ENCODE measurements at regions not wholly inside any gene's neighbourhood (a gene's known extent, or its start where the extent isn't known, plus 50 kb on each side); places are given as distances from the start of the nearest gene placed in this dataset.

DNA sequence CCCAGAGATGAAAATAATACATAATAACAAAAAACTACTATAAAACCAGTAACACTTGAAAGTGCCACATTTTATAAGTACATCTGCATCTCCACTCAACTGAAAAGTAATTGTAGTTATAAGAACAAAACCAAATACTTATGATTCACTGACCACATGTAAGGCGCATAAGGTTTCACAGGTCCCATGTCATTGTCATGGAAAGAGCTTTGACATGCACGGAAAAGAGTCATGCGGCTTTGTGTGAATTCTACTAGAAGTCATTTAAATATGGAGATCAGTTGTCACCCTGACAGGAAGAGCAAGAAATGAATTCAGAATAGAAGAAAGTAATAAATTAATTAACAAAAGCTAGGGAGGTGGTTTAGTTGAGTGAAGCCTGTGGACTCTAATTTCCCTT lies 459.1 kb downstream of the CDH2 start:
- H3K27ac Mint-ChIP-seq = no peak overlapping the region
- Histone ChIP-seq H3K4me3 (replicated peaks in 1 of 3; ENCODE audit: low read depth in 2 of 3, low read length in 3 of 3) (no peak overlapping the region), H3K27me3 (ENCODE audit: control insufficient read depth in 2 of 2, insufficient read depth in 2 of 2, low read length in 2 of 2) (no peaks in the 10 kb centered on the region), H2AFZ (ENCODE audit: insufficient read depth, low read depth, low read length, poor library complexity, severe bottlenecking) (no peak overlapping the region), H3K36me3 (replicated peaks in 1 of 2; ENCODE audit: control insufficient read depth in 1 of 2, insufficient read depth in 2 of 2, low read length in 2 of 2) (no peaks in the 10 kb centered on the region), H3K4me1 (ENCODE audit: control insufficient read depth in 1 of 2, insufficient read depth in 2 of 2, low read length in 2 of 2) (no peaks in the 10 kb centered on the region), H3K4me2 (replicated peaks; ENCODE audit: extremely low read depth, low read length, poor library complexity, severe bottlenecking) (no peak overlapping the region), H3K79me2 (ENCODE audit: insufficient read depth, low read length) (no peaks in the 10 kb centered on the region), H3K9me3 (replicated peaks in 1 of 2; ENCODE audit: control insufficient read depth in 1 of 2, insufficient read depth in 1 of 2, low read length in 2 of 2) (peaks cover 7 to 10% of the 10 kb centered on the region in 2 donors), H4K20me1 (ENCODE audit: insufficient read depth, low read length) (no peaks in the 10 kb centered on the region), H3K27ac (ENCODE audit: low read depth in 1 of 2, low read length in 2 of 2) (no peak overlapping the region), H3K9ac (ENCODE audit: insufficient read depth, low read length, poor library complexity, severe bottlenecking) (no peak overlapping the region)
- intact Hi-C loops (cut with micrococcal nuclease) = no loop called here
- peaks cover 0 to 8% (median 0%) of the 10 kb centered on the region in 7 donors for H3K9me3 Mint-ChIP-seq
- TF ChIP-seq, protein P1, sequence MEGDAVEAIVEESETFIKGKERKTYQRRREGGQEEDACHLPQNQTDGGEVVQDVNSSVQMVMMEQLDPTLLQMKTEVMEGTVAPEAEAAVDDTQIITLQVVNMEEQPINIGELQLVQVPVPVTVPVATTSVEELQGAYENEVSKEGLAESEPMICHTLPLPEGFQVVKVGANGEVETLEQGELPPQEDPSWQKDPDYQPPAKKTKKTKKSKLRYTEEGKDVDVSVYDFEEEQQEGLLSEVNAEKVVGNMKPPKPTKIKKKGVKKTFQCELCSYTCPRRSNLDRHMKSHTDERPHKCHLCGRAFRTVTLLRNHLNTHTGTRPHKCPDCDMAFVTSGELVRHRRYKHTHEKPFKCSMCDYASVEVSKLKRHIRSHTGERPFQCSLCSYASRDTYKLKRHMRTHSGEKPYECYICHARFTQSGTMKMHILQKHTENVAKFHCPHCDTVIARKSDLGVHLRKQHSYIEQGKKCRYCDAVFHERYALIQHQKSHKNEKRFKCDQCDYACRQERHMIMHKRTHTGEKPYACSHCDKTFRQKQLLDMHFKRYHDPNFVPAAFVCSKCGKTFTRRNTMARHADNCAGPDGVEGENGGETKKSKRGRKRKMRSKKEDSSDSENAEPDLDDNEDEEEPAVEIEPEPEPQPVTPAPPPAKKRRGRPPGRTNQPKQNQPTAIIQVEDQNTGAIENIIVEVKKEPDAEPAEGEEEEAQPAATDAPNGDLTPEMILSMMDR (IDR thresholded peaks at IDR 0.05) = no peak
- no peaks in the 10 kb centered on the region for H3K4me1 Mint-ChIP-seq
- H3K36me3 Mint-ChIP-seq = no peaks in the 10 kb centered on the region
- DNase-seq = no peak
- 85% methylated on average over 3 of the region's 3 CpGs for WGBS (ENCODE audit: insufficient coverage)
- H3K4me3 Mint-ChIP-seq = no peak overlapping the region
- H3K27me3 Mint-ChIP-seq (ENCODE audit: low read depth in 3 of 3) = no peaks in the 10 kb centered on the region

DNA sequence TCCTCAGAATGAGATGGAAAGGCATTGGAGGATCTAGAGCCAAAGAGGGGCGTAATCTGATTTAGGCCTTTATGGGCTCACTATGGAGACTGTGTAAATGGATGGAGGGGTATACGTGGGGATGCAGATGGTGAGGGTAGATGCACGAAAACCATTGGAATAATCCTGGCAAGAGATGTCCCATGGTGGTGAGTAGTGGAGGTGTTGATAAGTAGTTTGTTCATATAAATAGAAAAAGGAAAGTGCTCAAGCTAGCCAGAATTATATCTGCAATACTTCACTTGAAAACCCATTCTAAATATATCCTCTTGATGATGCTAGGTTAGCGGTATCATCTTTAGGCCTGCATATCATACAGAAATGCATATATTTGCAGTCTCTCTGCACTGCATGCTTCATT lies 459.7 kb downstream of the CDH2 start:
- H3K9me3 Mint-ChIP-seq = peaks cover 0 to 7% (median 0%) of the 10 kb centered on the region in 7 donors
- H3K36me3 ChIP-seq (replicated peaks in 1 of 2; ENCODE audit: control insufficient read depth in 1 of 2, insufficient read depth in 2 of 2, low read length in 2 of 2) = no peaks in the 10 kb centered on the region
- H3K79me2 ChIP-seq (ENCODE audit: insufficient read depth, low read length) = no peaks in the 10 kb centered on the region
- no peaks in the 10 kb centered on the region for H3K36me3 Mint-ChIP-seq
- no peaks in the 10 kb centered on the region for H3K4me1 Mint-ChIP-seq
- no peak overlapping the region for H3K9ac ChIP-seq (ENCODE audit: insufficient read depth, low read length, poor library complexity, severe bottlenecking)
- H3K4me3 Mint-ChIP-seq = no peak overlapping the region
- WGBS (ENCODE audit: insufficient coverage) = 100% methylated on average over 2 of the region's 4 CpGs
- H3K4me1 ChIP-seq (ENCODE audit: control insufficient read depth in 1 of 2, insufficient read depth in 2 of 2, low read length in 2 of 2) = no peaks in the 10 kb centered on the region
- no peak overlapping the region for H3K4me3 ChIP-seq (replicated peaks in 1 of 3; ENCODE audit: low read depth in 2 of 3, low read length in 3 of 3)
- H2AFZ ChIP-seq (ENCODE audit: insufficient read depth, low read depth, low read length, poor library complexity, severe bottlenecking) = no peak overlapping the region
- no peaks in the 10 kb centered on the region for H3K27me3 ChIP-seq (ENCODE audit: control insufficient read depth in 2 of 2, insufficient read depth in 2 of 2, low read length in 2 of 2)
- no peak overlapping the region for H3K4me2 ChIP-seq (replicated peaks; ENCODE audit: extremely low read depth, low read length, poor library complexity, severe bottlenecking)
- H3K27ac ChIP-seq (ENCODE audit: low read depth in 1 of 2, low read length in 2 of 2) = no peak overlapping the region
- no peak for DNase-seq
- H3K9me3 ChIP-seq (replicated peaks in 1 of 2; ENCODE audit: control insufficient read depth in 1 of 2, insufficient read depth in 1 of 2, low read length in 2 of 2) = peaks cover 7% of the 10 kb centered on the region in 2 donors
- TF ChIP-seq, protein P1 (IDR thresholded peaks at IDR 0.05) = no peak
- H4K20me1 ChIP-seq (ENCODE audit: insufficient read depth, low read length) = no peaks in the 10 kb centered on the region
- H3K27ac Mint-ChIP-seq = no peak overlapping the region
- intact Hi-C loops (cut with micrococcal nuclease) = no loop called here
- no peaks in the 10 kb centered on the region for H3K27me3 Mint-ChIP-seq (ENCODE audit: low read depth in 3 of 3)
